SU-DHL-6 (cell line): ENCODE measurements at regions not wholly inside any gene's neighbourhood (a gene's known extent, or its start where the extent isn't known, plus 50 kb on each side); places are given as distances from the start of the nearest gene placed in this dataset.

Experiments
- H2AFZ ChIP-seq: fragments of 200-600 bp; sonication (generic); 2 replicates; pipeline ENCODE4 v1.6.1; 2014; ENCODE audit warnings: low read depth, mild to moderate bottlenecking, moderate library complexity, mixed read lengths, antibody characterized with exemption, low read length; ENCODE audit not compliant: severe bottlenecking
- H3F3A ChIP-seq: fragments of 200-600 bp; shearing (Covaris generic); 2 replicates; pipeline ENCODE4 v1.6.0; 2016; ENCODE audit warnings: antibody characterized with exemption, mild to moderate bottlenecking; ENCODE audit not compliant: insufficient read depth
- H3K27ac ChIP-seq: fragments of 200-600 bp; sonication (generic); 2 replicates; pipeline ENCODE4 v1.5.1; 2016; ENCODE audit warnings: low read depth, mild to moderate bottlenecking, low read length, moderate library complexity, mixed read lengths
- H3K27me3 ChIP-seq: fragments of 200-600 bp; sonication (generic), shearing (Covaris generic); 2 replicates; pipeline ENCODE4 v1.6.0; 2014; ENCODE audit warnings: mild to moderate bottlenecking, low read length
- H3K36me3 ChIP-seq: fragments of 200-600 bp; sonication (generic); 2 replicates; pipeline ENCODE4 v1.6.1; 2014; ENCODE audit warnings: mild to moderate bottlenecking, low read length, mixed read lengths
- H3K4me2 ChIP-seq: fragments of 300-600, 200-600 bp; shearing (Covaris generic), sonication (generic); 2 replicates; pipeline ENCODE4 v1.6.0; 2014; ENCODE audit warnings: low read length, low read depth, mild to moderate bottlenecking; ENCODE audit not compliant: poor library complexity, severe bottlenecking
- H3K4me3 ChIP-seq: fragments of 200-600 bp; sonication (generic); 2 replicates; pipeline ENCODE4 v1.5.1; 2014; ENCODE audit warnings: antibody characterized with exemption, low read length, mild to moderate bottlenecking, mixed read lengths; ENCODE audit not compliant: insufficient read depth, poor library complexity, severe bottlenecking
- H3K79me2 ChIP-seq: fragments of 200-600 bp; sonication (generic); 2 replicates; pipeline ENCODE4 v1.6.1; 2014; ENCODE audit warnings: mild to moderate bottlenecking, low read length, moderate library complexity; ENCODE audit not compliant: insufficient read depth
- H3K9ac ChIP-seq: fragments of 200-600 bp; sonication (generic); 2 replicates; pipeline ENCODE4 v1.7.0; 2014; ENCODE audit warnings: mild to moderate bottlenecking, low read length
- H3K9me2 ChIP-seq: fragments of 200-600 bp; sonication (generic); replicated peaks from 2 replicates; pipeline ENCODE4 v1.6.1; 2014; ENCODE audit warnings: low read length; ENCODE audit not compliant: insufficient read depth
- H3K9me3 ChIP-seq: fragments of 200-600 bp; sonication (generic); 2 replicates; pipeline ENCODE4 v1.6.1; 2014; ENCODE audit warnings: low read length, mixed read lengths; ENCODE audit not compliant: insufficient read depth
- H4K20me1 ChIP-seq: fragments of 200-600 bp; sonication (generic); 2 replicates; pipeline ENCODE4 v1.6.1; 2014; ENCODE audit warnings: low read depth, mild to moderate bottlenecking, antibody characterized with exemption, low read length, moderate library complexity, mixed read lengths
- EZH2phosphoT487 ChIP-seq: fragments of 200-600 bp; sonication (generic), shearing (Covaris generic); conservative IDR thresholded peaks from 2 replicates; pipeline ENCODE4 v1.6.1; 2018; ENCODE audit warnings: mild to moderate bottlenecking, antibody characterized with exemption, low read length, moderate library complexity, mixed read lengths
- TF ChIP-seq, protein P1 (sequence below): fragments of 200-600 bp; sonication (generic); IDR thresholded peaks from one replicate; pipeline ENCODE4 v1.5.1; 2017; ENCODE audit warnings: antibody characterized with exemption, mild to moderate bottlenecking, low read length, moderate library complexity; ENCODE audit not compliant: insufficient read depth, poor library complexity, severe bottlenecking

GRCh38 chr1:47515164-47515789, 77.4 kb downstream of the FOXD2 start:
- no peak for TF ChIP-seq EZH2phosphoT487
- TF ChIP-seq, protein P1, sequence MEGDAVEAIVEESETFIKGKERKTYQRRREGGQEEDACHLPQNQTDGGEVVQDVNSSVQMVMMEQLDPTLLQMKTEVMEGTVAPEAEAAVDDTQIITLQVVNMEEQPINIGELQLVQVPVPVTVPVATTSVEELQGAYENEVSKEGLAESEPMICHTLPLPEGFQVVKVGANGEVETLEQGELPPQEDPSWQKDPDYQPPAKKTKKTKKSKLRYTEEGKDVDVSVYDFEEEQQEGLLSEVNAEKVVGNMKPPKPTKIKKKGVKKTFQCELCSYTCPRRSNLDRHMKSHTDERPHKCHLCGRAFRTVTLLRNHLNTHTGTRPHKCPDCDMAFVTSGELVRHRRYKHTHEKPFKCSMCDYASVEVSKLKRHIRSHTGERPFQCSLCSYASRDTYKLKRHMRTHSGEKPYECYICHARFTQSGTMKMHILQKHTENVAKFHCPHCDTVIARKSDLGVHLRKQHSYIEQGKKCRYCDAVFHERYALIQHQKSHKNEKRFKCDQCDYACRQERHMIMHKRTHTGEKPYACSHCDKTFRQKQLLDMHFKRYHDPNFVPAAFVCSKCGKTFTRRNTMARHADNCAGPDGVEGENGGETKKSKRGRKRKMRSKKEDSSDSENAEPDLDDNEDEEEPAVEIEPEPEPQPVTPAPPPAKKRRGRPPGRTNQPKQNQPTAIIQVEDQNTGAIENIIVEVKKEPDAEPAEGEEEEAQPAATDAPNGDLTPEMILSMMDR = no peak
- Histone ChIP-seq H3K4me2 (no peak overlapping the region), H3K9me3 (no peaks in the 10 kb centered on the region), H3K4me3 (no peak overlapping the region), H3K27me3 (no peaks in the 10 kb centered on the region), H3K27ac (no peak overlapping the region), H3K9me2 (no peaks in the 10 kb centered on the region), H3K36me3 (no peaks in the 10 kb centered on the region), H3K79me2 (no peaks in the 10 kb centered on the region), H3F3A (no peaks in the 10 kb centered on the region), H3K9ac (no peak overlapping the region), H2AFZ (no peak overlapping the region), H4K20me1 (no peaks in the 10 kb centered on the region)

- TF ChIP-seq, protein P1 = no peak
- TF ChIP-seq EZH2phosphoT487 = no peak
Measured at GRCh38 chr1:47517946-47518345, 80.1 kb downstream of the FOXD2 start.

GRCh38 chr1:47519491-47519890, 81.6 kb downstream of the FOXD2 start:
- Histone ChIP-seq H2AFZ (no peak overlapping the region), H4K20me1 (no peaks in the 10 kb centered on the region), H3K9ac (no peak overlapping the region), H3K79me2 (no peaks in the 10 kb centered on the region), H3K36me3 (no peaks in the 10 kb centered on the region), H3K27me3 (no peaks in the 10 kb centered on the region), H3K4me3 (no peak overlapping the region), H3K9me3 (no peaks in the 10 kb centered on the region), H3K27ac (no peak overlapping the region), H3F3A (no peaks in the 10 kb centered on the region), H3K4me2 (no peak overlapping the region), H3K9me2 (no peaks in the 10 kb centered on the region)
- TF ChIP-seq EZH2phosphoT487 = no peak
- TF ChIP-seq, protein P1 = no peak

More at GRCh38 chr1:47517946-47518345, 80.1 kb downstream of the FOXD2 start:
- Histone ChIP-seq H3K4me3 (no peak overlapping the region), H2AFZ (no peak overlapping the region), H3K9me3 (no peaks in the 10 kb centered on the region), H3K4me2 (no peak overlapping the region), H3K27ac (no peak overlapping the region), H3K79me2 (no peaks in the 10 kb centered on the region), H3K9ac (no peak overlapping the region), H4K20me1 (no peaks in the 10 kb centered on the region), H3K36me3 (no peaks in the 10 kb centered on the region), H3K27me3 (no peaks in the 10 kb centered on the region), H3F3A (no peaks in the 10 kb centered on the region), H3K9me2 (no peaks in the 10 kb centered on the region)
